H9 (cell line): ENCODE measurements at regions not wholly inside any gene's neighbourhood (a gene's known extent, or its start where the extent isn't known, plus 50 kb on each side); places are given as distances from the start of the nearest gene placed in this dataset.

ENCODE experiments used
- DNase-seq: peaks from one replicate; pipeline ENCODE4 v3.0.0-alpha.2; 2017
- H2AFZ ChIP-seq: one replicate; pipeline ENCODE4 v1.6.1; 2013; ENCODE audit warnings: mild to moderate bottlenecking, low read length, control low read depth, moderate library complexity
- H2AK5ac ChIP-seq: 2 replicates; pipeline ENCODE4 v1.6.1; 2013; ENCODE audit warnings: low read length, control low read depth, mixed read lengths; ENCODE audit not compliant: insufficient read length
- H2BK120ac ChIP-seq: one replicate; pipeline ENCODE4 v1.6.1; 2013; ENCODE audit warnings: low read depth, mild to moderate bottlenecking, low read length, control low read depth, inconsistent platforms; ENCODE audit not compliant: poor library complexity, severe bottlenecking
- H2BK12ac ChIP-seq: 2 replicates; pipeline ENCODE4 v1.6.1; 2013; ENCODE audit warnings: low read length, control low read depth, mixed read lengths, low read depth; ENCODE audit not compliant: insufficient read length
- H2BK15ac ChIP-seq: 2 replicates; pipeline ENCODE4 v1.6.1; 2013; ENCODE audit warnings: low read depth, low read length, control low read depth
- H2BK20ac ChIP-seq: one replicate; pipeline ENCODE4 v1.6.1; 2013; ENCODE audit warnings: low read depth, mild to moderate bottlenecking, low read length, control low read depth, inconsistent platforms; ENCODE audit not compliant: poor library complexity, severe bottlenecking
- H2BK5ac ChIP-seq: 2 replicates; pipeline ENCODE4 v1.6.1; 2013; ENCODE audit warnings: low read length, control low read depth, mixed read lengths; ENCODE audit not compliant: insufficient read length
- H3K14ac ChIP-seq: 2 replicates; pipeline ENCODE4 v1.6.1; 2013; ENCODE audit warnings: low read length, control low read depth; ENCODE audit not compliant: insufficient read depth
- H3K18ac ChIP-seq: 2 replicates; pipeline ENCODE4 v1.6.1; 2013; ENCODE audit warnings: low read depth, mild to moderate bottlenecking, mixed read lengths, low read length, control low read depth; ENCODE audit not compliant: insufficient read length
- H3K23ac ChIP-seq: 2 replicates; pipeline ENCODE4 v1.6.1; 2013; ENCODE audit warnings: low read length, control low read depth, mixed read lengths, low read depth; ENCODE audit not compliant: insufficient read length
- H3K23me2 ChIP-seq: 2 replicates; pipeline ENCODE4 v1.6.1; 2013; ENCODE audit warnings: low read depth, mild to moderate bottlenecking, mixed read lengths, low read length, control low read depth; ENCODE audit not compliant: insufficient read length, poor library complexity, severe bottlenecking
- H3K27ac ChIP-seq: 2 replicates; pipeline ENCODE4 v1.5.1; 2013; ENCODE audit warnings: low read length, control low read depth, mixed read lengths, low read depth; ENCODE audit not compliant: insufficient read length
- H3K27me3 ChIP-seq: 2 replicates; pipeline ENCODE4 v1.6.1; 2013; ENCODE audit warnings: low read length, control low read depth, inconsistent platforms; ENCODE audit not compliant: insufficient read depth
- H3K4ac ChIP-seq: 2 replicates; pipeline ENCODE4 v1.6.1; 2013; ENCODE audit warnings: low read depth, mild to moderate bottlenecking, control low read depth, inconsistent platforms, low read length, moderate library complexity
- H3K4me1 ChIP-seq: 2 replicates; pipeline ENCODE4 v1.6.1; 2013; ENCODE audit warnings: low read length, control low read depth, inconsistent platforms; ENCODE audit not compliant: insufficient read depth
- H3K4me2 ChIP-seq: 2 replicates; pipeline ENCODE4 v1.6.1; 2013; ENCODE audit warnings: low read length, control low read depth, mixed read lengths; ENCODE audit not compliant: insufficient read length, insufficient read depth
- H3K56ac ChIP-seq: 2 replicates; pipeline ENCODE4 v1.6.1; 2013; ENCODE audit warnings: low read depth, mild to moderate bottlenecking, mixed read lengths, low read length, control low read depth; ENCODE audit not compliant: insufficient read length
- H3K79me1 ChIP-seq: 2 replicates; pipeline ENCODE4 v1.6.1; 2013; ENCODE audit warnings: low read depth, mild to moderate bottlenecking, moderate library complexity, low read length, control low read depth, inconsistent platforms; ENCODE audit not compliant: insufficient read depth, poor library complexity, severe bottlenecking
- H3K79me2 ChIP-seq: 2 replicates; pipeline ENCODE4 v1.6.1; 2013; ENCODE audit warnings: low read length, control low read depth, inconsistent platforms; ENCODE audit not compliant: insufficient read depth
- H3K9ac ChIP-seq: 2 replicates; pipeline ENCODE4 v1.6.1; 2013; ENCODE audit warnings: low read length, control low read depth, mixed read lengths; ENCODE audit not compliant: insufficient read length; ENCODE audit errors: extremely low read depth
- H3K9me3 ChIP-seq: one replicate; pipeline ENCODE4 v1.6.1; 2013; ENCODE audit warnings: low read depth, low read length, inconsistent platforms; ENCODE audit not compliant: control insufficient read depth
- H3T11ph ChIP-seq: one replicate; pipeline ENCODE4 v1.6.1; 2013; ENCODE audit warnings: mild to moderate bottlenecking, low read length, control low read depth, inconsistent platforms
- H4K20me1 ChIP-seq: one replicate; pipeline ENCODE4 v1.6.1; 2013; ENCODE audit not compliant: control insufficient read depth, insufficient read length, insufficient read depth
- H4K5ac ChIP-seq: 2 replicates; pipeline ENCODE4 v1.6.1; 2013; ENCODE audit warnings: low read depth, mild to moderate bottlenecking, mixed read lengths, low read length, control low read depth; ENCODE audit not compliant: insufficient read length
- H4K8ac ChIP-seq: replicated peaks from 2 replicates; pipeline ENCODE4 v1.6.1; 2013; ENCODE audit warnings: low read length, control low read depth, mixed read lengths, low read depth; ENCODE audit not compliant: insufficient read length
- H4K91ac ChIP-seq: 2 replicates; pipeline ENCODE4 v1.6.1; 2013; ENCODE audit warnings: low read depth, mild to moderate bottlenecking, moderate library complexity, mixed read lengths, low read length, control low read depth; ENCODE audit not compliant: insufficient read length
- H3K27ac Mint-ChIP-seq, 3 experiments: 2 replicates in 2 of 3; 3 replicates in 1 of 3; pipeline ENCODE4 v1.8.0; 2020 to 2021; ENCODE audit warnings: mixed read lengths in 3 of 3, mild to moderate bottlenecking in 1 of 3, moderate library complexity in 1 of 3
- H3K27me3 Mint-ChIP-seq: 2 replicates; pipeline ENCODE4 v1.8.0; 2021; ENCODE audit warnings: low read depth, mild to moderate bottlenecking, moderate library complexity, mixed read lengths
- H3K36me3 Mint-ChIP-seq, 3 experiments: 2 replicates in 2 of 3; 3 replicates in 1 of 3; pipeline ENCODE4 v1.8.0; 2020 to 2021; ENCODE audit warnings: low read depth in 3 of 3, mixed read lengths in 3 of 3; ENCODE audit not compliant: insufficient read depth in 1 of 3
- H3K4me1 Mint-ChIP-seq, 2 experiments: 2 replicates each; pipeline ENCODE4 v1.8.0; 2020; ENCODE audit warnings: mixed read lengths in 2 of 2
- H3K4me3 Mint-ChIP-seq, 2 experiments: 2 replicates in 1 of 2; 3 replicates in 1 of 2; pipeline ENCODE4 v1.8.0; 2020 to 2021; ENCODE audit warnings: mild to moderate bottlenecking in 2 of 2, mixed read lengths in 2 of 2, moderate library complexity in 1 of 2
- H3K9me3 Mint-ChIP-seq, 2 experiments: 2 replicates in 1 of 2; 3 replicates in 1 of 2; pipeline ENCODE4 v1.8.0; 2020; ENCODE audit warnings: mild to moderate bottlenecking in 2 of 2, mixed read lengths in 2 of 2, moderate library complexity in 1 of 2
- TF ChIP-seq, protein P1 (sequence below): fragments of 200-600 bp; sonication (generic); conservative IDR thresholded peaks from 3 replicates; pipeline ENCODE4 v1.8.0; 2021; ENCODE audit warnings: antibody characterized with exemption, mild to moderate bottlenecking

DNA sequence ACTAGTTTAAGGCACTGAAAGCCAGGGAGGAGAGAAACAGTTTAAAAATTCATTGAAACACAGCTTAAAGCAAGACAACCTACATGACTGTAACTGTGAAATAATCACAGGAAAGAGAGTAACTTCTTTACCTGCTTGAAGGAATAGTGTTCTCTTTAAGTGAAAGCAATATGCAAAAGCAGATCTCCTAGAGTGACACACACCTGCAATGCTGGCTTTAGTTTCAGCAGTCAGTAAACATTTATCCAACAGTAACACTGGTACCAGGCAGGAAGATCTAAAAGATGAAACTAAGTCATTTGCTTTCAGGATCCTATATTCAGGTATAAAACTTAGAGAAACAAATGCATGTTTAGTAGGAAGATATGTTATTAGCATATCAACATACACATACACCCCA is 85.3 kb upstream of the PPM1H start:
- Mint-ChIP-seq H3K27me3 (0 out of 2 replicates have a peak, but pooled peaks cover 3% of the 10 kb centered on the region), H3K9me3 (peaks cover 0 to 2% of the 10 kb centered on the region in 2 experiments; a peak in 1 of 5 replicates), H3K36me3 (peaks cover 0 to 6% (median 0%) of the 10 kb centered on the region in 3 experiments; a peak in 1 of 7 replicates), H3K27ac (peak overlapping the region in 2 of 3 experiments; percentile 90 to 96; a peak in 5 of 7 replicates), H3K4me3 (no peak overlapping the region; a peak in 1 of 5 replicates), H3K4me1 (peaks cover 39 to 49% of the 10 kb centered on the region in 2 experiments)
- H3K14ac ChIP-seq: no peak overlapping the region
- H3K18ac ChIP-seq: no peak overlapping the region
- H4K91ac ChIP-seq: no peak overlapping the region
- no peak overlapping the region for H2BK12ac ChIP-seq
- H3K27me3 ChIP-seq: no peaks in the 10 kb centered on the region
- no peak overlapping the region for H2BK15ac ChIP-seq
- no peaks in the 10 kb centered on the region for H4K20me1 ChIP-seq
- H3K23ac ChIP-seq: no peak overlapping the region
- no peaks in the 10 kb centered on the region for H3K79me2 ChIP-seq
- no peak overlapping the region for H2AK5ac ChIP-seq
- no peak overlapping the region for H3T11ph ChIP-seq
- peak overlapping the region; percentile 51 for H2AFZ ChIP-seq
- no peak overlapping the region for H2BK5ac ChIP-seq
- no peak overlapping the region for H3K4ac ChIP-seq
- no peak overlapping the region for H4K5ac ChIP-seq
- TF ChIP-seq, protein P1, sequence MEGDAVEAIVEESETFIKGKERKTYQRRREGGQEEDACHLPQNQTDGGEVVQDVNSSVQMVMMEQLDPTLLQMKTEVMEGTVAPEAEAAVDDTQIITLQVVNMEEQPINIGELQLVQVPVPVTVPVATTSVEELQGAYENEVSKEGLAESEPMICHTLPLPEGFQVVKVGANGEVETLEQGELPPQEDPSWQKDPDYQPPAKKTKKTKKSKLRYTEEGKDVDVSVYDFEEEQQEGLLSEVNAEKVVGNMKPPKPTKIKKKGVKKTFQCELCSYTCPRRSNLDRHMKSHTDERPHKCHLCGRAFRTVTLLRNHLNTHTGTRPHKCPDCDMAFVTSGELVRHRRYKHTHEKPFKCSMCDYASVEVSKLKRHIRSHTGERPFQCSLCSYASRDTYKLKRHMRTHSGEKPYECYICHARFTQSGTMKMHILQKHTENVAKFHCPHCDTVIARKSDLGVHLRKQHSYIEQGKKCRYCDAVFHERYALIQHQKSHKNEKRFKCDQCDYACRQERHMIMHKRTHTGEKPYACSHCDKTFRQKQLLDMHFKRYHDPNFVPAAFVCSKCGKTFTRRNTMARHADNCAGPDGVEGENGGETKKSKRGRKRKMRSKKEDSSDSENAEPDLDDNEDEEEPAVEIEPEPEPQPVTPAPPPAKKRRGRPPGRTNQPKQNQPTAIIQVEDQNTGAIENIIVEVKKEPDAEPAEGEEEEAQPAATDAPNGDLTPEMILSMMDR: no peak
- H2BK20ac ChIP-seq: no peak overlapping the region
- no peak overlapping the region for H3K56ac ChIP-seq
- H3K4me1 ChIP-seq: peaks cover 5% of the 10 kb centered on the region; the same call in 1 of the 2 replicates
- no peak overlapping the region for H2BK120ac ChIP-seq
- DNase-seq: no peak
- H4K8ac ChIP-seq: no peak overlapping the region
- H3K9ac ChIP-seq: no peak overlapping the region
- H3K23me2 ChIP-seq: no peaks in the 10 kb centered on the region
- H3K4me2 ChIP-seq: peak overlapping the region; percentile 29
- H3K9me3 ChIP-seq: no peaks in the 10 kb centered on the region
- H3K27ac ChIP-seq: peak overlapping the region; percentile 27
- no peaks in the 10 kb centered on the region for H3K79me1 ChIP-seq
